GM06990 (cell line): ENCODE measurements at regions not wholly inside any gene's neighbourhood (a gene's known extent, or its start where the extent isn't known, plus 50 kb on each side); places are given as distances from the start of the nearest gene placed in this dataset.

Experiments
- DNase-seq: peaks from one replicate; pipeline ENCODE4 v3.0.0-alpha.2; 2011; ENCODE audit not compliant: insufficient read length; ENCODE audit errors: extremely low read depth
- H3K27me3 ChIP-seq: replicated peaks from 2 replicates; pipeline ENCODE4 v1.6.0; 2011; ENCODE audit warnings: low read length; ENCODE audit not compliant: control insufficient read depth, insufficient read depth
- H3K36me3 ChIP-seq: 2 replicates; pipeline ENCODE4 v1.5.1; 2011; ENCODE audit warnings: low read length; ENCODE audit not compliant: control insufficient read depth, insufficient read depth
- H3K4me3 ChIP-seq: replicated peaks from 2 replicates; pipeline ENCODE4 v1.5.1; 2011; ENCODE audit warnings: low read depth, mild to moderate bottlenecking, control low read depth, low read length
- TF ChIP-seq, protein P1 (sequence below): IDR thresholded peaks from 2 replicates; pipeline ENCODE4 v1.5.1; 2011; ENCODE audit warnings: low read length, control low read depth, mild to moderate bottlenecking, inconsistent platforms; ENCODE audit not compliant: insufficient read depth, poor library complexity, severe bottlenecking

DNA sequence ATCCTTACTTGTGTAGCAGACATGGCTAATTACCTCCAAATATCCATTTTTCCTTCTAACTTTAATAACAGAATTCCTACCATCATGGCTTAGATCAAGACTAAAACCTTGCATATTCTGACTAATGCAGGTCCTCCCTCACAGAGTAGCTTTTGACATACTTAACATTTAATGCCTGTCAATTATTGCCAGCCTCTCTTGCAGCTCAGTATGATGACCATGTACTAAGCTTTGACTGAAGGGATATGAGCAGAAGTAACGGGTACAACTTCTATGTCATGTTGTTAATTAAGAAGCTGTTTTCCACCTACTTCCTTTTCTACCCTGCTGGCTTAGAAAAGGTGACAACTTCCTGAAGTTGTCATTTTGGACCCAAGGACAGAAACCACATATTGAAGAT lies 533.4 kb downstream of the PSAT1 start:
- Histone ChIP-seq H3K27me3 (no peaks in the 10 kb centered on the region), H3K36me3 (no peaks in the 10 kb centered on the region), H3K4me3 (no peak overlapping the region)
- DNase-seq = no peak
- TF ChIP-seq, protein P1, sequence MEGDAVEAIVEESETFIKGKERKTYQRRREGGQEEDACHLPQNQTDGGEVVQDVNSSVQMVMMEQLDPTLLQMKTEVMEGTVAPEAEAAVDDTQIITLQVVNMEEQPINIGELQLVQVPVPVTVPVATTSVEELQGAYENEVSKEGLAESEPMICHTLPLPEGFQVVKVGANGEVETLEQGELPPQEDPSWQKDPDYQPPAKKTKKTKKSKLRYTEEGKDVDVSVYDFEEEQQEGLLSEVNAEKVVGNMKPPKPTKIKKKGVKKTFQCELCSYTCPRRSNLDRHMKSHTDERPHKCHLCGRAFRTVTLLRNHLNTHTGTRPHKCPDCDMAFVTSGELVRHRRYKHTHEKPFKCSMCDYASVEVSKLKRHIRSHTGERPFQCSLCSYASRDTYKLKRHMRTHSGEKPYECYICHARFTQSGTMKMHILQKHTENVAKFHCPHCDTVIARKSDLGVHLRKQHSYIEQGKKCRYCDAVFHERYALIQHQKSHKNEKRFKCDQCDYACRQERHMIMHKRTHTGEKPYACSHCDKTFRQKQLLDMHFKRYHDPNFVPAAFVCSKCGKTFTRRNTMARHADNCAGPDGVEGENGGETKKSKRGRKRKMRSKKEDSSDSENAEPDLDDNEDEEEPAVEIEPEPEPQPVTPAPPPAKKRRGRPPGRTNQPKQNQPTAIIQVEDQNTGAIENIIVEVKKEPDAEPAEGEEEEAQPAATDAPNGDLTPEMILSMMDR = no peak

DNA sequence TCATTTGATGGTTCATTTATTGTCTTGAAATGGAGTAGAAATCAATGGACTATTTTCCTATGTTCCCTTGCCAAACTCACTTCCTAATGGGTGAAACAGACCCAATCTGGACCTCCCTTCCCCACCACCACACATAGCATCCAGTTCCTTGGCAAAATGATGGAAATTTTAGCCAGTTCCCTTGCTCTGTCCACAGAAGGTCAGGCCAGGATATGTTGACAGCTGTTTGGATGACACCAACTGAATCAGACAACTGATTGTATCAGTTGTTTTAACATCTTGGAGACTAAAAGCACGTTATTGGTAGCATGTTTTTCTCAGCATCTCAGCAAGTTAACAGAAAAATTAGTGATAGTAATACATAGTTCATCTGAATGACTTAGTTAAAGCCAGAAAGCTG lies 534.8 kb downstream of the PSAT1 start:
- Histone ChIP-seq H3K27me3 (no peaks in the 10 kb centered on the region), H3K36me3 (no peaks in the 10 kb centered on the region), H3K4me3 (no peak overlapping the region)
- TF ChIP-seq, protein P1 = no peak
- no peak for DNase-seq

DNA sequence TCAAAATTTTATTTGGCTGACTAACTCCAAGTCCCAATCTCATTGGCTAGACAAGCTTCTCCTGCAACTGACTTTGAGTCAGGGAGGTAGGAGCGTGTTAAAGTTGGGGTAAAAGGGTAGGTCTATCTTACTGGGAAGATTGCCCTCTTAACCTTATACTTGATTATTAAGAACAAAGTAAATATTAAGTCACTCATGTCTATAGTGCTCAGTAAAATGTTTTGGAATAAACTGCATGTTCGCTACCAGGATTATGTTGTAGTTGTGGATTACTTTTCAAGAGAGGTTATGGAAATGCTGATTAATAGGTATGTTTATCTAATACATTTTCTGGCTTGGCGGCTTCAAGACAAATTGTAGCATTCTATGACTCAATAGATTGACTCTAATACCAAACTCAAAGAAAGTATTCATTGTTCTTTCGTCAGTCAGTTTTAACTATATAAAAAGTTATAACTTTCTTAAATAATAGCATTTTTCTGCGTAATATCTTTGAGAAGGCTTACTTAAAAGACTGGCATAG lies 539.1 kb downstream of the PSAT1 start:
- no peaks in the 10 kb centered on the region for H3K27me3 ChIP-seq
- no peak overlapping the region for H3K4me3 ChIP-seq
- DNase-seq = no peak
- TF ChIP-seq, protein P1 = no peak
- H3K36me3 ChIP-seq = no peaks in the 10 kb centered on the region

DNA sequence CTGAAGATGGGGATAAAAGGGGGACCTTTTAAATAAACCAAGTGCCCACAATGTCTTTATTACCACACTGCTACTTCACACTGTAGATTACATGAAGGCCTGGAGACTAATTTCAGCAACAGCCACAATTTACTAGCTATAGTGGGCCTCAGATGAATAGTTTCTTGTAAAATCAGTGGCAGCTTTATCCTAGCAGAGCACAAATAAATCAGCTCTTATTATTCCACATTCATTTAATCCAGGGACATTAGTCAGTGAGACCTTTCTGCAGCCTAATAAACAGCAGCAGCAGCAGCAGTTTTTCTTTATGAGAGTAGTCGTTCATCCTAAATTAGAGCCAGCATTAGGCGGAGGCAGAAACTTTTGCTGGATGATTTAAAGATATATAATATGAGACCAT lies 542.3 kb downstream of the PSAT1 start:
- Histone ChIP-seq H3K4me3 (no peak overlapping the region), H3K27me3 (no peaks in the 10 kb centered on the region)

DNA sequence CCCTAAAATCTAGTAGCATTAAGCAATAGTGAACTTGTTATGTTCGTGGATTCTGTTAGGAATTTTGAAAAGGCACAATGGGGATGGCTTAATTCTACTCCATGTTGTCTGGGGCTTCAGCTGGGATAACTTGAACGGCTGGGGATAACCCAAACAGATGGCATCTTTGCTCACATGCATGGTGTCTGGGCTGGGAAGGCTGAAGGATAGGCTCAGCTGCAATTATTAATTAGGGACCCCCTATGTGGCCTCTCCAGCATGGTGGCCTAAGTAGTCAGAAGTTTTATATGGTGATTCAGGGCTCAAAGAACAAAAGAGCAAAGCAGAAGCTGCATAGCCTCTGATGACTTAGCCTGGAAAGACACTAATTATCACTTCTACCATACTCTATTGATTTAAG lies 551.1 kb downstream of the PSAT1 start:
- Histone ChIP-seq H3K4me3 (no peak overlapping the region), H3K36me3 (no peaks in the 10 kb centered on the region), H3K27me3 (no peaks in the 10 kb centered on the region)
- TF ChIP-seq, protein P1 = no peak
- DNase-seq = no peak

More for the DNA sequence above, 542.3 kb downstream of the PSAT1 start:
- H3K36me3 ChIP-seq = no peaks in the 10 kb centered on the region
- no peak for DNase-seq
- TF ChIP-seq, protein P1 = no peak

DNA sequence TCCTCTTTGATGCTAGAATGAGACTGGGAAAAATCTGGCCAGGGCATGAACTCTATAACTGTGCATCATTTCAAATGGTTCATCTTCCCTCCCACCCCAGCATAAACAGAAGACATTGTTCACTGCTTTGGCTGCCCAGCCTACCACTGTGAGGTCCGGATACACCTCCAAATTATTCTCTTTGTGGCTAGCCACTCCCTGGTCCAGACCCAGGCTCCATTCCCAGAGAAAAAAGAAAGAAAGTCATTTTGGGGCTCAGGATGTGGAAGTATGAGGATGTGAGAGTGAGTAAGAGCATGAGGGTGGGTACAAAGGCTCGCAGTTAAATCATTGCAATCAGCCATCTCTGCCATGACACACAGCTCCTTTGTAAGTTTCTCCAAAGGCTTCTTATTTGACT lies 559.2 kb downstream of the PSAT1 start:
- H3K27me3 ChIP-seq = no peaks in the 10 kb centered on the region
- H3K36me3 ChIP-seq = no peaks in the 10 kb centered on the region
- no peak for DNase-seq
- TF ChIP-seq, protein P1 = no peak
- no peak overlapping the region for H3K4me3 ChIP-seq
